Panc1 (cell line): ENCODE measurements at regions not wholly inside any gene's neighbourhood (a gene's known extent, or its start where the extent isn't known, plus 50 kb on each side); places are given as distances from the start of the nearest gene placed in this dataset.

Experiments
- ATAC-seq: fragments of 200-7000 bp; cut with Tn5 transposase; 2 replicates; pipeline ENCODE4 v1.9.1; 2020; ENCODE audit warnings: mild to moderate bottlenecking, moderate library complexity
- BruUV-seq: library from RNA; stranded (reverse); fragments of 400-500 nt; replicated peaks from 2 replicates; lab custom pipeline; 2021; lab: Mats Ljungman, UMichigan
- CTCF ChIA-PET: fragments of 300-600 bp; sonication (Branson Sonifier 250); formaldehyde crosslinking; loops from one replicate; lab custom pipeline; 2022; ENCODE audit warnings: antibody characterized with exemption; lab: Charles Lee
- POLR2A ChIA-PET: fragments of 300-600 bp; sonication (Branson Sonifier 250); formaldehyde crosslinking; loops from one replicate; lab custom pipeline; 2022; ENCODE audit warnings: antibody characterized with exemption; lab: Charles Lee
- DNase-seq: peaks from one replicate; pipeline ENCODE4 v3.0.0-alpha.2; 2010; ENCODE audit warnings: low read depth, low spot score
- H3K27ac ChIP-seq: 2 replicates; pipeline ENCODE4 v1.5.1; 2011; ENCODE audit warnings: mild to moderate bottlenecking, low read length, inconsistent platforms
- H3K27me3 ChIP-seq: fragments of 200-500 bp; sonication (Bioruptor generic); 2 replicates; pipeline ENCODE4 v1.6.0; 2014; ENCODE audit warnings: low read length, inconsistent platforms; ENCODE audit not compliant: control insufficient read depth, insufficient read depth
- H3K36me3 ChIP-seq: fragments of 200-500 bp; sonication (Bioruptor generic); 2 replicates; pipeline ENCODE4 v1.5.1; 2014; ENCODE audit warnings: inconsistent platforms, mild to moderate bottlenecking, low read length, moderate library complexity; ENCODE audit not compliant: control insufficient read depth, insufficient read depth
- H3K4me1 ChIP-seq: 2 replicates; pipeline ENCODE4 v1.5.1; 2011; ENCODE audit warnings: inconsistent platforms, mild to moderate bottlenecking, low read length, moderate library complexity; ENCODE audit not compliant: control insufficient read depth, insufficient read depth
- H3K4me3 ChIP-seq, 2 experiments: 2 replicates each; pipeline ENCODE4 v1.5.1; 2011 to 2012; ENCODE audit warnings: low read depth in 2 of 2, low read length in 2 of 2, mild to moderate bottlenecking in 2 of 2, inconsistent platforms in 1 of 2, moderate library complexity in 1 of 2
- H3K9me3 ChIP-seq: fragments of 200-500 bp; sonication (Bioruptor generic); 2 replicates; pipeline ENCODE4 v1.5.1; 2014; ENCODE audit warnings: low read depth, mild to moderate bottlenecking, inconsistent platforms, low read length, moderate library complexity; ENCODE audit not compliant: control insufficient read depth, insufficient read depth
- CTCF ChIP-seq: fragments of 450-650 bp; IDR thresholded peaks from 2 replicates; pipeline ENCODE4 v1.5.1; 2017; ENCODE audit warnings: mild to moderate bottlenecking
- POLR2AphosphoS5 ChIP-seq: IDR thresholded peaks from 2 replicates; pipeline ENCODE4 v1.6.1; 2012; ENCODE audit warnings: mild to moderate bottlenecking, low read depth, low read length, moderate library complexity
- REST ChIP-seq, 2 experiments: IDR thresholded peaks; 2 replicates each; pipeline ENCODE4 v1.6.1; 2011 to 2012; ENCODE audit warnings: low read depth in 2 of 2, control low read depth in 1 of 2, low read length in 1 of 2, mild to moderate bottlenecking in 1 of 2, moderate library complexity in 1 of 2; ENCODE audit not compliant: insufficient read depth in 1 of 2
- SIN3A ChIP-seq: IDR thresholded peaks from 2 replicates; pipeline ENCODE4 v1.6.1; 2012; ENCODE audit warnings: low read depth, mild to moderate bottlenecking, low read length, moderate library complexity, borderline replicate concordance; ENCODE audit not compliant: insufficient read depth
- TCF7L2 ChIP-seq: IDR thresholded peaks from 2 replicates; pipeline ENCODE4 v1.6.1; 2011; ENCODE audit warnings: mild to moderate bottlenecking, low read depth, low read length, inconsistent platforms
- in situ Hi-C: cut with HindIII; loops from 2 replicates; pipeline ENCODE4 v1.10.0; 2016; ENCODE audit warnings: low sequenced_read_pairs, low pct_unique_long_range_greater_than_20kb
- intact Hi-C: fragments of 100-400 bp; cut with micrococcal nuclease; formaldehyde crosslinking; loops from one replicate; pipeline ENCODE4 v1.10.0; 2022; ENCODE audit not compliant: unreplicated experiment

GRCh38 chr1:222899471-222899870 is 84.6 kb downstream of the DISP1 start:
- H3K27ac ChIP-seq: no peak overlapping the region
- H3K36me3 ChIP-seq: no peaks in the 10 kb centered on the region
- ATAC-seq: no peak
- no peaks in the 10 kb centered on the region; the same call in 1 of the 2 replicates for H3K4me1 ChIP-seq
- no TSS peak for BruUV-seq
- no peak overlapping the region for H3K4me3 ChIP-seq
- intact Hi-C loops (no loop called here), in situ Hi-C loops (no loop called here)
- POLR2A ChIA-PET: no interaction called here
- H3K27me3 ChIP-seq: no peaks in the 10 kb centered on the region
- no peaks in the 10 kb centered on the region for H3K9me3 ChIP-seq
- TF ChIP-seq TCF7L2: no peak
- DNase-seq: no peak
- CTCF ChIA-PET: no interaction called here

GRCh38 chr1:222904451-222904850 is 89.6 kb downstream of the DISP1 start:
- no TSS peak for BruUV-seq
- no peaks in the 10 kb centered on the region for H3K36me3 ChIP-seq
- CTCF ChIA-PET: no interaction called here
- intact Hi-C loops (no loop called here), in situ Hi-C loops (no loop called here)
- no peak overlapping the region for H3K4me3 ChIP-seq
- no peak overlapping the region for H3K27ac ChIP-seq
- POLR2A ChIA-PET: no interaction called here
- no peaks in the 10 kb centered on the region for H3K4me1 ChIP-seq
- no peaks in the 10 kb centered on the region for H3K9me3 ChIP-seq
- ATAC-seq: no peak
- H3K27me3 ChIP-seq: no peaks in the 10 kb centered on the region
- TF ChIP-seq POLR2AphosphoS5: no peak
- TF ChIP-seq TCF7L2: no peak
- TF ChIP-seq REST (IDR thresholded peaks at IDR 0.05; ENCODE audit: insufficient read depth in 1 of 2, low read depth in 2 of 2, low read length in 1 of 2): no peak
- TF ChIP-seq SIN3A: no peak
- TF ChIP-seq CTCF: no peak
- no peak for DNase-seq

GRCh38 chr1:222905151-222905550 is 90.3 kb downstream of the DISP1 start:
- no peak overlapping the region for H3K4me3 ChIP-seq
- ChIA-PET CTCF (no interaction called here), POLR2A (no interaction called here)
- no peak overlapping the region for H3K27ac ChIP-seq
- intact Hi-C loops (no loop called here), in situ Hi-C loops (no loop called here)
- ATAC-seq: no peak
- DNase-seq: no peak
- TF ChIP-seq CTCF: no peak
- no peak for TF ChIP-seq TCF7L2
- no peak for TF ChIP-seq POLR2AphosphoS5
- no peaks in the 10 kb centered on the region for H3K27me3 ChIP-seq
- H3K4me1 ChIP-seq: no peaks in the 10 kb centered on the region
- no TSS peak for BruUV-seq
- H3K36me3 ChIP-seq: no peaks in the 10 kb centered on the region
- no peaks in the 10 kb centered on the region for H3K9me3 ChIP-seq
